Bronchial epithelial cell (primary cell): ENCODE measurements at regions not wholly inside any gene's neighbourhood (a gene's known extent, or its start where the extent isn't known, plus 50 kb on each side); places are given as distances from the start of the nearest gene placed in this dataset.

ENCODE experiments used
- DNase-seq: peaks from one replicate; pipeline ENCODE4 v3.0.0-alpha.2; 2010; ENCODE audit warnings: low read depth
- FAIRE-seq: peaks from 2 replicates; lab custom pipeline; 2011; peaks lifted over from hg19 to GRCh38; lab: Jason Lieb, UNC
- H3K27me3 ChIP-seq: 2 replicates; pipeline ENCODE4 v1.5.1; 2011; ENCODE audit warnings: low read length; ENCODE audit not compliant: control insufficient read depth, insufficient read depth
- H3K36me3 ChIP-seq: 2 replicates; pipeline ENCODE4 v1.5.1; 2011; ENCODE audit warnings: low read length; ENCODE audit not compliant: control insufficient read depth, insufficient read depth
- H3K4me3 ChIP-seq: 2 replicates; pipeline ENCODE4 v1.5.1; 2011; ENCODE audit warnings: mild to moderate bottlenecking, low read depth, low read length, control low read depth
- TF ChIP-seq, protein P1 (sequence below): IDR thresholded peaks from 2 replicates; pipeline ENCODE4 v1.5.1; 2011; ENCODE audit warnings: mild to moderate bottlenecking, moderate library complexity, low read length, control low read depth, inconsistent platforms; ENCODE audit not compliant: insufficient read depth, severe bottlenecking

DNA sequence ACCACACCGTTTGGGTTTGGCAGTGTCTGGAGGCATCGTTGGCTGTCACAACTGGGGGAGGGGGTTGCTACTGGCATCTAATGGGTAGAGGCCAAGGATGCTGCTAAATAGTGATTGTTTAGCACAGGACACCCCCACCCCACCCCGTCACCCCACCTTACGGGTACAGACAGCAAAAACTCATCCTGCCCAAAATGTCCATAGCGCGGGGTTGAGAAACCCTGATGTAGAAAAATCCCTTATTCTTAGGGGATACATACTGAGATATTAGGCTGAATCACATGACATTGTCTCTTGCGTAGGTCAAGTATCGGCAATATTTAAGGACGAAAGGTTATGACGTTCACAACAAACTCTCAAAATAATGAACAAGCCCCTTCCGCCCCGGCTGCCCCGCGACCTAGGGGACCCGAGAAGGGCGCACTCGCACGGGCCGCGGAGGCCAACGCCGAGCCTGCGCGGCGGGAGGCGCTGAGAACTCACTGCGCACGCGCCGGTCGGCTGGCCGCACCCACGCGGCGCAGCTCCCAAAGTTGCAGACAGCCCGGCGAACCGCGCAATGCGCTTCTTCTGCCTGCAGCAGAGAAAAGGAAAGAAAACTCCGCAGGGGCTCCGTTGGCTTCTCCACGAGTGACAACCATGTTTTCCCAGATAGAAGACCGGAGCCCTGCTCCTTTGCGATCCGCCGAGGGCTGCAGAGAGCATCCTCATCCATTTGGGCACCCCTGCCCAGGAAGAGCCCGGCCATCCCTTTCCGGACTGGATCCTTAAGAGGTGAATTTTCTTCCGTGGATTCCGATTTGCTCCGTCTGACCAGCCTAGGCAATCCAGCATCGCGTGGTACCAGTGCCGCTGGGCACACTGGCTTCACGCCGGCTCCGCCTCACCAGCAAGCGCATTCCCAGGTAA is 136.8 kb upstream of the CCDC54 start:
- no peak for FAIRE-seq
- no peaks in the 10 kb centered on the region for H3K36me3 ChIP-seq
- peak overlapping the region; percentile 81 for H3K4me3 ChIP-seq
- TF ChIP-seq, protein P1, sequence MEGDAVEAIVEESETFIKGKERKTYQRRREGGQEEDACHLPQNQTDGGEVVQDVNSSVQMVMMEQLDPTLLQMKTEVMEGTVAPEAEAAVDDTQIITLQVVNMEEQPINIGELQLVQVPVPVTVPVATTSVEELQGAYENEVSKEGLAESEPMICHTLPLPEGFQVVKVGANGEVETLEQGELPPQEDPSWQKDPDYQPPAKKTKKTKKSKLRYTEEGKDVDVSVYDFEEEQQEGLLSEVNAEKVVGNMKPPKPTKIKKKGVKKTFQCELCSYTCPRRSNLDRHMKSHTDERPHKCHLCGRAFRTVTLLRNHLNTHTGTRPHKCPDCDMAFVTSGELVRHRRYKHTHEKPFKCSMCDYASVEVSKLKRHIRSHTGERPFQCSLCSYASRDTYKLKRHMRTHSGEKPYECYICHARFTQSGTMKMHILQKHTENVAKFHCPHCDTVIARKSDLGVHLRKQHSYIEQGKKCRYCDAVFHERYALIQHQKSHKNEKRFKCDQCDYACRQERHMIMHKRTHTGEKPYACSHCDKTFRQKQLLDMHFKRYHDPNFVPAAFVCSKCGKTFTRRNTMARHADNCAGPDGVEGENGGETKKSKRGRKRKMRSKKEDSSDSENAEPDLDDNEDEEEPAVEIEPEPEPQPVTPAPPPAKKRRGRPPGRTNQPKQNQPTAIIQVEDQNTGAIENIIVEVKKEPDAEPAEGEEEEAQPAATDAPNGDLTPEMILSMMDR: no peak
- peak; percentile 55 for DNase-seq
- H3K27me3 ChIP-seq: no peaks in the 10 kb centered on the region

DNA sequence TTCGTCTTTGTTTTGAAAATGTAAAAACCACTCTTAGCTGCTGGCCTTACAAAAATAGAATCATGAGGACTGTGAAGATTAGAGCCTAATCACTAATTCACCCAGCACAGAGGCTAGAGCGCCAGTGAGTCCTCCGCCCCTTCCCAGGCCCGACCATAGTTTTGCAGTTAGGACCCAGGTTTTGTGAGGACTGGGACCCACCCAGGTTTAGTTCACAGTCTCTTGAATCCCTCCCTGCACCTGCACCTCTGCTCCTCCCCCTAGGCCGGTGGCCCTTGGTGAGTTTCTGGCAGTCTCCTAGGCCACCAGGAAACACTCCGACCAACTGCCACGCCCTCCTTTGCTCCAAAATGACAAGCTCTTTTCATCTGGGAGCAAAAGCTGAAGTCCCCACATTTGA is 136.0 kb upstream of the CCDC54 start:
- H3K4me3 ChIP-seq: peak overlapping the region; percentile 81
- H3K27me3 ChIP-seq: no peaks in the 10 kb centered on the region
- H3K36me3 ChIP-seq: no peaks in the 10 kb centered on the region
- TF ChIP-seq, protein P1: peak; percentile 7
- peak; percentile 44 for DNase-seq
- FAIRE-seq: no peak

DNA sequence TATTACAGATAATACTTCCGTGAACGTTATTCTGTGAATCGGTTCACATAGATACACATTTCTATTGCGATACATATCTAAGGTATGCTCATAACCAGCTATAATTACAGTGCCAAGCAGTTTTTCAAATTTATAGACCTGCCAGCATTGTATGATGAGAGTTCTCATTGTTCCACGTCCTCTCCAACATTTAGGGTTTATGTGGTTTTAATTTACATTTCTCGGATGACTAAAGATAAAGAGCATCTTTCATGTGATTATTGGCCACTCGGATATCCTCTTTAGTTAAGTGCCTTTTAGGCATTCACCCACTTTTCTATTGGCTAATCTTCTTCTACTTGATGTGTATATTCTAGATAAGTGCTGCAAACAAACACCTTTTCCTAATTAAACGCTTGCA is 134.7 kb upstream of the CCDC54 start:
- FAIRE-seq (no peak), DNase-seq (no peak)
- Histone ChIP-seq H3K36me3 (no peaks in the 10 kb centered on the region), H3K4me3 (no peak overlapping the region), H3K27me3 (no peaks in the 10 kb centered on the region)
- TF ChIP-seq, protein P1: no peak

DNA sequence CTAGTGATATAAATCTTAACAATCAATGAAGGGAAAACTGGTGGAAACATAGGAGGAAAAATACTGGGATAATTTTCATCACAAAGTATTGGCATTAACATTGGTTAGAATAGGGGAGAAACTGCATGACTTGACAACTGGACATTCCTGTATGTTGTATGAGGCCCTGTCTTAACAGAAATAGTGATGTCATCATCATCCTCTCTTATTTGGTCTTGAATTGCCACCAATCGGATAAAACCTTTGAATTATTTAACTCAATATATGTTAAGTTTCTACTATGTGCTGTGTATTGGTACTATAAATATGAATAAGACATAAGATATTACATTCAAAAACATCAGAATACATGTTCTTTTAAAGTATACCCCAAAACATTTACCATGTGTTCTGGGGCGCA is 130.1 kb upstream of the CCDC54 start:
- no peak for FAIRE-seq
- H3K4me3 ChIP-seq: no peak overlapping the region
- TF ChIP-seq, protein P1: no peak

DNA sequence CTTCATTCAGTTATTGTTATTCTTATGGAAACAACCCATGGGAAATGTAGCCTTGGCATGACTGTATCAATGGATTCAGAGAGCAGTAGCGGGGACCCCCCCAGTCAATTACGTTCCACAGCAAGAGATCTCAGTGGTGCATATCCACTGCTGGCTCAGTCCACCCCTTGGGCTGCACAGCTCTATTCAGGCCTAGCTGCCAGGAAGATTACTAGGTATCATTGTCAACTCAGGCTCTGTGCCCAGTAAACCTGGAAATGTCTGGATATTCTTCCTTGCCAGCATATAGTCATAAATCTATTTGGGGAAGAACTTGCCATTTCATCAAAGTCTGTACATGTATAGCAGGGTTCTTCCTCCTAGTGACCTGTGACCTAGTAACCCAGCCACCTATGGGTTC is 128.1 kb upstream of the CCDC54 start:
- DNase-seq (no peak), FAIRE-seq (no peak)
- Histone ChIP-seq H3K27me3 (no peaks in the 10 kb centered on the region), H3K4me3 (no peak overlapping the region), H3K36me3 (no peaks in the 10 kb centered on the region)
- TF ChIP-seq, protein P1: no peak

More for the DNA sequence above, 130.1 kb upstream of the CCDC54 start:
- no peak for DNase-seq
- no peaks in the 10 kb centered on the region for H3K27me3 ChIP-seq
- H3K36me3 ChIP-seq: no peaks in the 10 kb centered on the region
